ENCODE measurements at regions not wholly inside any gene's neighbourhood (a gene's known extent, or its start where the extent isn't known, plus 50 kb on each side); places are given as distances from the start of the nearest gene placed in this dataset.

DNA sequence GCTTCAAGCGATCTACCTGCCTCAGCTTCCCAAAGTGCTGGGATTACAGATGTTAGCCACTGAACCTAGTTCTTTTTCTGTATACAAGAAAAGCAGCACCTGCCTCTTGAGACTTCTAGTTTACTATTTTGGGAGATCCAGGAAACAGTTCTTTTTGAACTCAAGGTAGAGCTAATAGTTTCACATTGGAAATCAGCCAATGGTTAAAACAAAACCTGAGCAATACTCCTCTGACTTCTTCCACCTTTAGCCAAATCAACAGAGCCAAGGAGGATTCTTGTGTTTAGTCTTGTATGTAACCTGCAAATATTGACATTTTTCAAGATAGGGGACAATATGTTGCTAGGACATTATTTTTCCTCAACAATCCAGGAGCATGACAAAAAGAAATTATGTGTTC is 349.4 kb downstream of the SH3GL2 start:
- Histone ChIP-seq H2BK12ac (ENCODE audit: insufficient read length, low read depth, low read length) (no peak overlapping the region), H3K18ac (ENCODE audit: insufficient read length, low read depth, low read length) (no peak overlapping the region), H3K56ac (ENCODE audit: insufficient read length, low read depth, low read length) (no peak overlapping the region), H2BK20ac (ENCODE audit: low read depth, low read length, poor library complexity, severe bottlenecking) (no peak overlapping the region), H3K79me2 (ENCODE audit: insufficient read depth, low read length) (no peaks in the 10 kb centered on the region), H3K27me3 (ENCODE audit: insufficient read depth, low read length) (no peaks in the 10 kb centered on the region), H3K4me1 (ENCODE audit: insufficient read depth, low read length) (peaks cover 12% of the 10 kb centered on the region; the same call in 1 of the 2 replicates), H4K20me1 (ENCODE audit: control insufficient read depth, insufficient read depth, insufficient read length) (no peaks in the 10 kb centered on the region), H3K23ac (ENCODE audit: insufficient read length, low read depth, low read length) (no peak overlapping the region), H2BK5ac (ENCODE audit: insufficient read length, low read length) (no peak overlapping the region), H3K9ac (ENCODE audit: extremely low read depth, insufficient read length, low read length) (no peak overlapping the region), H3K23me2 (ENCODE audit: insufficient read length, low read depth, low read length, poor library complexity, severe bottlenecking) (no peaks in the 10 kb centered on the region), H2BK15ac (ENCODE audit: low read depth, low read length) (no peak overlapping the region), H4K5ac (ENCODE audit: insufficient read length, low read depth, low read length) (no peak overlapping the region), H3K9me3 (ENCODE audit: control insufficient read depth, low read depth, low read length) (no peaks in the 10 kb centered on the region), H3K4ac (ENCODE audit: low read depth, low read length) (no peak overlapping the region), H4K91ac (ENCODE audit: insufficient read length, low read depth, low read length) (no peak overlapping the region), H3K4me2 (ENCODE audit: insufficient read depth, insufficient read length, low read length) (no peak overlapping the region), H2AFZ (ENCODE audit: low read length) (no peak overlapping the region), H3T11ph (ENCODE audit: low read length) (no peak overlapping the region), H2BK120ac (ENCODE audit: low read depth, low read length, poor library complexity, severe bottlenecking) (no peak overlapping the region), H3K27ac (ENCODE audit: insufficient read length, low read depth, low read length) (no peak overlapping the region), H3K79me1 (ENCODE audit: insufficient read depth, low read depth, low read length, poor library complexity, severe bottlenecking) (no peaks in the 10 kb centered on the region), H2AK5ac (ENCODE audit: insufficient read length, low read length) (no peak overlapping the region), H4K8ac (replicated peaks; ENCODE audit: insufficient read length, low read depth, low read length) (no peak overlapping the region), H3K14ac (ENCODE audit: insufficient read depth, low read length) (no peak overlapping the region)
- H3K27ac Mint-ChIP-seq, result no peak overlapping the region
- no peaks in the 10 kb centered on the region for H3K27me3 Mint-ChIP-seq (ENCODE audit: low read depth)
- DNase-seq, result no peak
- WGBS (ENCODE audit: extremely low coverage, insufficient read length, low lambda C conversion rate), result no CpG with 5 or more reads among the region's 1 CpG
- no peaks in the 10 kb centered on the region for H3K36me3 Mint-ChIP-seq (ENCODE audit: insufficient read depth in 1 of 3, low read depth in 3 of 3)
- peaks cover 0 to 2% of the 10 kb centered on the region in 2 experiments; a peak in 1 of 5 replicates for H3K9me3 Mint-ChIP-seq
- peaks cover 32% of the 10 kb centered on the region in 2 experiments for H3K4me1 Mint-ChIP-seq
- TF ChIP-seq, protein P1, sequence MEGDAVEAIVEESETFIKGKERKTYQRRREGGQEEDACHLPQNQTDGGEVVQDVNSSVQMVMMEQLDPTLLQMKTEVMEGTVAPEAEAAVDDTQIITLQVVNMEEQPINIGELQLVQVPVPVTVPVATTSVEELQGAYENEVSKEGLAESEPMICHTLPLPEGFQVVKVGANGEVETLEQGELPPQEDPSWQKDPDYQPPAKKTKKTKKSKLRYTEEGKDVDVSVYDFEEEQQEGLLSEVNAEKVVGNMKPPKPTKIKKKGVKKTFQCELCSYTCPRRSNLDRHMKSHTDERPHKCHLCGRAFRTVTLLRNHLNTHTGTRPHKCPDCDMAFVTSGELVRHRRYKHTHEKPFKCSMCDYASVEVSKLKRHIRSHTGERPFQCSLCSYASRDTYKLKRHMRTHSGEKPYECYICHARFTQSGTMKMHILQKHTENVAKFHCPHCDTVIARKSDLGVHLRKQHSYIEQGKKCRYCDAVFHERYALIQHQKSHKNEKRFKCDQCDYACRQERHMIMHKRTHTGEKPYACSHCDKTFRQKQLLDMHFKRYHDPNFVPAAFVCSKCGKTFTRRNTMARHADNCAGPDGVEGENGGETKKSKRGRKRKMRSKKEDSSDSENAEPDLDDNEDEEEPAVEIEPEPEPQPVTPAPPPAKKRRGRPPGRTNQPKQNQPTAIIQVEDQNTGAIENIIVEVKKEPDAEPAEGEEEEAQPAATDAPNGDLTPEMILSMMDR (conservative IDR thresholded peaks at IDR 0.05), result no peak
- no peak overlapping the region for H3K4me3 Mint-ChIP-seq
